ENCODE measurements at regions not wholly inside any gene's neighbourhood (a gene's known extent, or its start where the extent isn't known, plus 50 kb on each side); places are given as distances from the start of the nearest gene placed in this dataset.

DNA sequence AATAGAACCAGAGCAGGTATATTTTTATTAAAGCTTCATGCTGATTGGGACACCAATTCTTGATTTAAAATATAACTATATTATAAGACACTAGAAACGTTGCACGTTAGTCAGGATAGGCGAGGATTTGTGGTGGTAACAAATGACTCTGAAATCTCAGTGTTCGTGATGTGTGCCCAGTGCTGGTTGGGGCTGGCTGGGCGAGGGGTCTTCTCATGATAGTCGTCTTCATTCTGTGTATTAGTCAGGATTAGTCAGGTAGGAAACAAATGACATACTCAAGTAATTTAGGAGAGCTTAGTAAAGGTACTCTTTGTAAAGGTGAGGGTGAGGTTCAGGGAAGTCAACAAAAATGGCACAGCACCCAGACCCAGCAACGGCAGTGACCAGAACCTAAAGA, 73.9 kb upstream of the HIF1A start:
- no peak overlapping the region for H3K9ac ChIP-seq (ENCODE audit: low read depth, low read length)
- in situ Hi-C loops (cut with MboI; ENCODE audit: low sequenced_read_pairs) (no loop called here), intact Hi-C loops (cut with micrococcal nuclease) (loop anchor here (2.0 kb wide), 1 partner anchor 73 kb away; the partner anchor contains the start of gene HIF1A)

More for the DNA sequence above, 73.9 kb upstream of the HIF1A start:
- ChIA-PET CTCF (interaction anchor here (0.5 kb wide), 1 partner anchor 38 kb away, joined by 3 read pairs; no protein-coding TSS in a partner anchor), POLR2A (ENCODE audit: unreplicated experiment) (no interaction called here)
- dilution Hi-C loops (cut with HindIII; ENCODE audit: low sequenced_read_pairs, unreplicated experiment), result no loop called here
- Histone ChIP-seq H3K27ac (ENCODE audit: insufficient read depth, low read length) (peak overlapping the region; percentile 7; the same call in 1 of the 2 replicates), H2AFZ (replicated peaks; ENCODE audit: low read length, poor library complexity) (no peak overlapping the region), H4K8ac (ENCODE audit: low read depth in 2 of 2, low read length in 2 of 2) (peak overlapping the region in 1 of 2 experiments; percentile 27; a peak in 1 of 4 replicates), H3K4ac (ENCODE audit: low read depth, low read length) (no peak overlapping the region), H3K79me1 (ENCODE audit: low read depth in 1 of 2, low read length in 2 of 2) (peaks cover 0 to 8% of the 10 kb centered on the region in 2 experiments; a peak in 1 of 4 replicates), H2AK5ac (ENCODE audit: low read depth, low read length) (peak overlapping the region; percentile 66; the same call in 1 of the 2 replicates), H3K18ac (ENCODE audit: low read depth, low read length) (peak overlapping the region; percentile 42; the same call in 1 of the 2 replicates), H2BK15ac (ENCODE audit: low read depth, low read length) (0 out of 3 replicates have a peak overlapping the region, but pooled peaks have one; percentile 10), H2AK9ac (replicated peaks; ENCODE audit: low read depth, low read length, poor library complexity) (no peak overlapping the region), H4K20me1 (ENCODE audit: insufficient read depth, low read length) (no peaks in the 10 kb centered on the region), H3K9me3 (ENCODE audit: control insufficient read depth, insufficient read depth, low read length) (no peaks in the 10 kb centered on the region), H2BK20ac (ENCODE audit: low read depth, low read length) (no peak overlapping the region), H2BK120ac (ENCODE audit: low read depth, low read length) (no peak overlapping the region; the same call in 1 of the 2 replicates), H3K4me3 (ENCODE audit: insufficient read depth, low read depth, low read length) (no peak overlapping the region), H2BK5ac (ENCODE audit: low read depth, low read length, poor library complexity, severe bottlenecking) (peak overlapping the region; percentile 24), H3K23ac (ENCODE audit: low read depth, low read length) (no peak overlapping the region), H3K14ac (replicated peaks; ENCODE audit: low read depth, low read length) (no peak overlapping the region), H3K36me3 (ENCODE audit: control insufficient read depth, insufficient read depth, low read length) (no peaks in the 10 kb centered on the region), H4K5ac (ENCODE audit: low read depth, low read length) (no peak overlapping the region; the same call in 1 of the 2 replicates), H3K4me2 (ENCODE audit: low read depth, low read length) (no peak overlapping the region), H3K4me1 (ENCODE audit: control insufficient read depth, insufficient read depth, low read length) (peaks cover 6% of the 10 kb centered on the region), H3K56ac (ENCODE audit: extremely low read depth, insufficient read depth, low read length) (no peak overlapping the region), H4K91ac (ENCODE audit: insufficient read depth, low read depth, low read length) (peak overlapping the region; percentile 34; the same call in 1 of the 2 replicates), H3K27me3 (ENCODE audit: control insufficient read depth, insufficient read depth, low read length) (no peaks in the 10 kb centered on the region), H3K9me1 (ENCODE audit: insufficient read depth, low read length) (no peaks in the 10 kb centered on the region)
- ATAC-seq (ENCODE audit: low read depth) (no peak), DNase-seq (no peak)
- BruUV-seq (replicated peaks), result no TSS peak
- TF ChIP-seq MAZ (IDR thresholded peaks at IDR 0.05; ENCODE audit: borderline replicate concordance, low read depth, low read length), result no peak
- no peak for TF ChIP-seq RAD21 (IDR thresholded peaks at IDR 0.05; ENCODE audit: low read length)
- no peak for TF ChIP-seq MXI1 (IDR thresholded peaks at IDR 0.05; ENCODE audit: borderline replicate concordance, low read depth, low read length)
- TF ChIP-seq, protein P1, sequence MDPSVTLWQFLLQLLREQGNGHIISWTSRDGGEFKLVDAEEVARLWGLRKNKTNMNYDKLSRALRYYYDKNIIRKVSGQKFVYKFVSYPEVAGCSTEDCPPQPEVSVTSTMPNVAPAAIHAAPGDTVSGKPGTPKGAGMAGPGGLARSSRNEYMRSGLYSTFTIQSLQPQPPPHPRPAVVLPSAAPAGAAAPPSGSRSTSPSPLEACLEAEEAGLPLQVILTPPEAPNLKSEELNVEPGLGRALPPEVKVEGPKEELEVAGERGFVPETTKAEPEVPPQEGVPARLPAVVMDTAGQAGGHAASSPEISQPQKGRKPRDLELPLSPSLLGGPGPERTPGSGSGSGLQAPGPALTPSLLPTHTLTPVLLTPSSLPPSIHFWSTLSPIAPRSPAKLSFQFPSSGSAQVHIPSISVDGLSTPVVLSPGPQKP (IDR thresholded peaks at IDR 0.05; ENCODE audit: borderline replicate concordance, low read depth, low read length), result no peak
- TF ChIP-seq FOS (IDR thresholded peaks at IDR 0.05; ENCODE audit: low read depth, low read length), result no peak
- TF ChIP-seq POLR2A (IDR thresholded peaks at IDR 0.05; ENCODE audit: low read depth, low read length), result no peak
- TF ChIP-seq MAFK (IDR thresholded peaks at IDR 0.05; ENCODE audit: low read depth, low read length), result no peak
- TF ChIP-seq RFX5 (IDR thresholded peaks at IDR 0.05; ENCODE audit: low read depth, low read length), result no peak
- TF ChIP-seq CEBPB (IDR thresholded peaks at IDR 0.05; ENCODE audit: low read depth, low read length), result no peak
- TF ChIP-seq, protein P2, sequence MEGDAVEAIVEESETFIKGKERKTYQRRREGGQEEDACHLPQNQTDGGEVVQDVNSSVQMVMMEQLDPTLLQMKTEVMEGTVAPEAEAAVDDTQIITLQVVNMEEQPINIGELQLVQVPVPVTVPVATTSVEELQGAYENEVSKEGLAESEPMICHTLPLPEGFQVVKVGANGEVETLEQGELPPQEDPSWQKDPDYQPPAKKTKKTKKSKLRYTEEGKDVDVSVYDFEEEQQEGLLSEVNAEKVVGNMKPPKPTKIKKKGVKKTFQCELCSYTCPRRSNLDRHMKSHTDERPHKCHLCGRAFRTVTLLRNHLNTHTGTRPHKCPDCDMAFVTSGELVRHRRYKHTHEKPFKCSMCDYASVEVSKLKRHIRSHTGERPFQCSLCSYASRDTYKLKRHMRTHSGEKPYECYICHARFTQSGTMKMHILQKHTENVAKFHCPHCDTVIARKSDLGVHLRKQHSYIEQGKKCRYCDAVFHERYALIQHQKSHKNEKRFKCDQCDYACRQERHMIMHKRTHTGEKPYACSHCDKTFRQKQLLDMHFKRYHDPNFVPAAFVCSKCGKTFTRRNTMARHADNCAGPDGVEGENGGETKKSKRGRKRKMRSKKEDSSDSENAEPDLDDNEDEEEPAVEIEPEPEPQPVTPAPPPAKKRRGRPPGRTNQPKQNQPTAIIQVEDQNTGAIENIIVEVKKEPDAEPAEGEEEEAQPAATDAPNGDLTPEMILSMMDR (conservative IDR thresholded peaks at IDR 0.05; ENCODE audit: low read depth, low read length), result no peak
- TF ChIP-seq NFE2L2 (IDR thresholded peaks at IDR 0.05; ENCODE audit: low read depth, low read length), result no peak
- no peak for TF ChIP-seq RCOR1 (IDR thresholded peaks at IDR 0.05; ENCODE audit: insufficient replicate concordance, low read length)
- TF ChIP-seq, protein P3, sequence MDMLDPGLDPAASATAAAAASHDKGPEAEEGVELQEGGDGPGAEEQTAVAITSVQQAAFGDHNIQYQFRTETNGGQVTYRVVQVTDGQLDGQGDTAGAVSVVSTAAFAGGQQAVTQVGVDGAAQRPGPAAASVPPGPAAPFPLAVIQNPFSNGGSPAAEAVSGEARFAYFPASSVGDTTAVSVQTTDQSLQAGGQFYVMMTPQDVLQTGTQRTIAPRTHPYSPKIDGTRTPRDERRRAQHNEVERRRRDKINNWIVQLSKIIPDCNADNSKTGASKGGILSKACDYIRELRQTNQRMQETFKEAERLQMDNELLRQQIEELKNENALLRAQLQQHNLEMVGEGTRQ (IDR thresholded peaks at IDR 0.05; ENCODE audit: low read depth, low read length), result no peak
- TF ChIP-seq BHLHE40 (IDR thresholded peaks at IDR 0.05; ENCODE audit: low read depth, low read length), result no peak
- TF ChIP-seq SMC3 (IDR thresholded peaks at IDR 0.05; ENCODE audit: low read depth, low read length), result no peak
- no peak for TF ChIP-seq CHD1 (IDR thresholded peaks at IDR 0.05; ENCODE audit: low read depth, low read length)
- WGBS, 2 experiments (ENCODE audit: extremely low coverage in 2 of 2, insufficient read length in 1 of 2), result 80% methylated on average over 1 of the region's 7 CpGs; no CpG with 5 or more reads in 1 of the 2 experiments
